T-cell (primary cell): ENCODE measurements at regions not wholly inside any gene's neighbourhood (a gene's known extent, or its start where the extent isn't known, plus 50 kb on each side); places are given as distances from the start of the nearest gene placed in this dataset.

Experiments
- ATAC-seq, 4 experiments: fragments of 200-7000 bp in 3 of 4; fragments of 150-1000 bp in 1 of 4; cut with Tn5 transposase; replicated peaks in 1 of 4; 1 replicate in 3 of 4; 2 replicates in 1 of 4; pipeline ENCODE4 v1.10.0; 2021; ENCODE audit warnings: moderate library complexity in 3 of 4, mild to moderate bottlenecking in 2 of 4, moderate number of reproducible peaks in 1 of 4
- CTCF ChIA-PET, 2 donors: fragments of 300-600 bp; sonication (Branson Sonifier 250); formaldehyde crosslinking; loops; one replicate each; lab custom pipeline; 2022; ENCODE audit warnings: antibody characterized with exemption in 2 of 2; lab: Charles Lee
- POLR2A ChIA-PET, 2 donors: fragments of 300-600 bp; sonication (Branson Sonifier 250); formaldehyde crosslinking; loops; one replicate each; lab custom pipeline; 2022; ENCODE audit warnings: antibody characterized with exemption in 2 of 2; lab: Charles Lee
- DNase-seq, 35 experiments: peaks; one replicate each; pipeline versions ENCODE4 v3.0.0 to v3.0.0-alpha.2; 2013 to 2023
- H3K27ac ChIP-seq: one replicate; pipeline ENCODE4 v1.5.1; 2013; ENCODE audit warnings: low read length
- H3K27me3 ChIP-seq, 2 experiments: replicated peaks in 1 of 2; 1 replicate in 1 of 2; 2 replicates in 1 of 2; pipeline versions ENCODE4 v1.6.1 to v1.7.0; 2013; ENCODE audit warnings: low read length in 1 of 2, mixed read lengths in 1 of 2; ENCODE audit not compliant: control insufficient read depth in 2 of 2, insufficient read depth in 2 of 2; ENCODE audit errors: extremely low read depth in 1 of 2
- H3K36me3 ChIP-seq, 2 donors: 1 replicate in 1 of 2; 2 replicates in 1 of 2; pipeline versions ENCODE4 v1.6.1 to v1.7.0; 2013; ENCODE audit warnings: low read length in 1 of 2; ENCODE audit not compliant: control insufficient read depth in 2 of 2, insufficient read depth in 1 of 2; ENCODE audit errors: extremely low read depth in 1 of 2
- H3K4me1 ChIP-seq, 2 experiments: 1 replicate in 1 of 2; 2 replicates in 1 of 2; pipeline versions ENCODE4 v1.6.1 to v1.7.0; 2013; ENCODE audit warnings: low read length in 2 of 2, mixed read lengths in 1 of 2; ENCODE audit not compliant: insufficient read depth in 2 of 2, control insufficient read depth in 1 of 2; ENCODE audit errors: extremely low read depth in 1 of 2
- H3K4me3 ChIP-seq, 2 donors: 1 replicate in 1 of 2; 2 replicates in 1 of 2; pipeline versions ENCODE4 v1.5.1 to v1.7.0; 2013; ENCODE audit warnings: mild to moderate bottlenecking in 2 of 2, low read length in 1 of 2, moderate library complexity in 1 of 2; ENCODE audit not compliant: control insufficient read depth in 1 of 2; ENCODE audit errors: extremely low read depth in 1 of 2
- H3K9me3 ChIP-seq: 2 replicates; pipeline ENCODE4 v1.7.0; 2013
- H3K27ac Mint-ChIP-seq, 2 donors: one replicate each; pipeline ENCODE4 v1.8.0; 2020 to 2021; ENCODE audit warnings: mild to moderate bottlenecking in 2 of 2, mixed read lengths in 2 of 2
- H3K27me3 Mint-ChIP-seq, 2 donors: one replicate each; pipeline ENCODE4 v1.8.0; 2021 to 2022; ENCODE audit warnings: mixed read lengths in 2 of 2
- H3K36me3 Mint-ChIP-seq: one replicate; pipeline ENCODE4 v1.8.0; 2021; ENCODE audit warnings: mixed read lengths
- H3K4me1 Mint-ChIP-seq, 3 donors: one replicate each; pipeline ENCODE4 v1.8.0; 2020 to 2022; ENCODE audit warnings: mixed read lengths in 3 of 3, mild to moderate bottlenecking in 1 of 3
- H3K4me3 Mint-ChIP-seq, 3 donors: one replicate each; pipeline ENCODE4 v1.8.0; 2020 to 2022; ENCODE audit warnings: mild to moderate bottlenecking in 3 of 3, mixed read lengths in 3 of 3, moderate library complexity in 3 of 3
- H3K9me3 Mint-ChIP-seq, 3 donors: one replicate each; pipeline ENCODE4 v1.8.0; 2020 to 2022; ENCODE audit warnings: mixed read lengths in 3 of 3
- WGBS: methylation state at CpG from one replicate; pipeline ENCODE4 v1.1.5; 2013; ENCODE audit warnings: missing lambda C conversion rate; ENCODE audit not compliant: insufficient coverage; 5-methylcytosine and 5-hydroxymethylcytosine counted together

DNA sequence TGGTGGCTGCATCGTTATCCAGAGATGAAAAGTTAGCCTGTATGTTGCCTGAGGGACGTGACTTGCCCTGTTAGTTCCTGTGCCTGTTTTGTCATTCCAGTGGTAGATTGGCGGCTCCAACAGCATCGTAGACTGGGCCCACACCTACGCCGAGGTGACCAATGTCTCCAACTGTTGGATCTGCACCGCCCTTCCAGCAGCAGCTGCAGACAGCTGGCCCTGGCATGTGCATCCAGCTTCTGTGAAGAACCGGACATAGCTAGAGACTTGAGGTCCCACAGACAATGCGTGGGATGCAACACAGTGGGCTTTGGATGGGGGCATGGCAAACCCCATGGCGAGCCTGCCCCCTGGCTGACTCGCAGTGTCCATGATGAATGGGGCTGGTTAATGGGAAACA is 93.0 kb upstream of the TMPO start:
- no peak overlapping the region for H3K27ac Mint-ChIP-seq
- POLR2A ChIA-PET: no interaction called here
- peaks cover 0 to 4% (median 0%) of the 10 kb centered on the region in 3 donors for H3K4me1 Mint-ChIP-seq
- Histone ChIP-seq H3K27ac (no peak overlapping the region), H3K36me3 (no peaks in the 10 kb centered on the region), H3K4me1 (no peaks in the 10 kb centered on the region), H3K4me3 (no peak overlapping the region), H3K9me3 (no peaks in the 10 kb centered on the region), H3K27me3 (peaks cover 0 to 11% of the 10 kb centered on the region in 2 experiments)
- no peaks in the 10 kb centered on the region for H3K27me3 Mint-ChIP-seq
- CTCF ChIA-PET: no interaction called here
- H3K9me3 Mint-ChIP-seq: no peaks in the 10 kb centered on the region
- 92% methylated on average over 11 of the region's 11 CpGs for WGBS
- no peak overlapping the region for H3K4me3 Mint-ChIP-seq
- no peaks in the 10 kb centered on the region for H3K36me3 Mint-ChIP-seq
- DNase-seq: no peak
- no peak for ATAC-seq

DNA sequence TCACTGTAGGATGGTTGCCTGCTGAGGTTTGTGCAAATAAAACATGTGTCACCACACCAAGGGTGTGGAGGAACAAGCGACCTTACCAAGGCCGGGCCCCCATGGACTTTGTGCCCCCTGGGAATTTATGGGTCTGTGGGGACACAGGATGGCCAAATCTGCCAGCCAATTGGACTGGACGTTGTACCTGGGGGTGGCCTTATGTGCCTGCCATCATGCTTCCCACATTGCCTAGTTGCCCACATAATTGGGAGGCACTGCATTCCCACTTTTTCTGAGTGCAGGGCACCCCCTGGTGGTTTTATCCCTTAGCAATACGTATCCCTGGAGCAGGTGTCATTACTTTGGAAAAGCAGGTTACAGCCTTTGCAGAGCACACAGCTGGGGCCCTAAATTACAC is 92.6 kb upstream of the TMPO start:
- WGBS: 89% methylated on average over 3 of the region's 4 CpGs
- ATAC-seq: no peak
- ChIA-PET CTCF (no interaction called here), POLR2A (no interaction called here)
- Histone ChIP-seq H3K4me3 (no peak overlapping the region), H3K4me1 (no peaks in the 10 kb centered on the region), H3K9me3 (no peaks in the 10 kb centered on the region), H3K27ac (no peak overlapping the region), H3K36me3 (no peaks in the 10 kb centered on the region), H3K27me3 (peaks cover 0 to 11% of the 10 kb centered on the region in 2 experiments)
- H3K27ac Mint-ChIP-seq: no peak overlapping the region
- H3K9me3 Mint-ChIP-seq: no peaks in the 10 kb centered on the region
- no peaks in the 10 kb centered on the region for H3K36me3 Mint-ChIP-seq
- no peaks in the 10 kb centered on the region for H3K27me3 Mint-ChIP-seq
- peaks cover 0 to 4% (median 0%) of the 10 kb centered on the region in 3 donors for H3K4me1 Mint-ChIP-seq
- no peak overlapping the region for H3K4me3 Mint-ChIP-seq
- DNase-seq: no peak

DNA sequence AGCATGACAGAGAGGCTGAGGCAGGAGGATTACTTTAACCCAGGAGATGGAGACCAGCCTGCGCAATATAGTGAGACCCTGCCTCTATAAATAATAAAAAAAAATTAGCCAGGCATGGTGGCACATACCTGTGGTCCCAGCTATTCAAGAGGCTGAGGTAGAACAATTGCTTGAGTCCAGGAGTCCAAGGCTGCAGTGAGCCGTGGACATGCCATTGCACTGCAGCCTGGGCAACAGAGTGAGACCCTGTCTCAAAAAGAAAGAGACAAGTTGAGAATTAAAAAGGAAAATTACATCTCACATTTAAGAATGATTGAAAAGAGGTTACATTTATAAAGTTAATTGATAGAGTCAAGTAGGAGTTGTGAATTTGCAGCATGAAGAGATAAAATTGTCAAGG is 91.4 kb upstream of the TMPO start:
- no peaks in the 10 kb centered on the region for H3K9me3 ChIP-seq
- POLR2A ChIA-PET: no interaction called here
- no peak overlapping the region for H3K27ac ChIP-seq
- DNase-seq (no peak), ATAC-seq (no peak)
- H3K27ac Mint-ChIP-seq: no peak overlapping the region
- H3K27me3 Mint-ChIP-seq: no peaks in the 10 kb centered on the region
- no peaks in the 10 kb centered on the region for H3K9me3 Mint-ChIP-seq
- no peaks in the 10 kb centered on the region for H3K4me1 ChIP-seq
- CTCF ChIA-PET: interaction anchor here in 1 of 2 donors (0.6 to 1.7 kb wide), 2 partner anchors 67 to 90 kb away, joined by 3 to 5 read pairs; no protein-coding TSS in a partner anchor
- H3K4me1 Mint-ChIP-seq: peaks cover 0 to 4% (median 0%) of the 10 kb centered on the region in 3 donors
- H3K36me3 ChIP-seq: no peaks in the 10 kb centered on the region
- no peak overlapping the region for H3K4me3 Mint-ChIP-seq
- H3K36me3 Mint-ChIP-seq: no peaks in the 10 kb centered on the region
- H3K27me3 ChIP-seq: peaks cover 0 to 11% of the 10 kb centered on the region in 2 experiments
- 50% methylated on average over 1 of the region's 2 CpGs for WGBS
- no peak overlapping the region for H3K4me3 ChIP-seq

DNA sequence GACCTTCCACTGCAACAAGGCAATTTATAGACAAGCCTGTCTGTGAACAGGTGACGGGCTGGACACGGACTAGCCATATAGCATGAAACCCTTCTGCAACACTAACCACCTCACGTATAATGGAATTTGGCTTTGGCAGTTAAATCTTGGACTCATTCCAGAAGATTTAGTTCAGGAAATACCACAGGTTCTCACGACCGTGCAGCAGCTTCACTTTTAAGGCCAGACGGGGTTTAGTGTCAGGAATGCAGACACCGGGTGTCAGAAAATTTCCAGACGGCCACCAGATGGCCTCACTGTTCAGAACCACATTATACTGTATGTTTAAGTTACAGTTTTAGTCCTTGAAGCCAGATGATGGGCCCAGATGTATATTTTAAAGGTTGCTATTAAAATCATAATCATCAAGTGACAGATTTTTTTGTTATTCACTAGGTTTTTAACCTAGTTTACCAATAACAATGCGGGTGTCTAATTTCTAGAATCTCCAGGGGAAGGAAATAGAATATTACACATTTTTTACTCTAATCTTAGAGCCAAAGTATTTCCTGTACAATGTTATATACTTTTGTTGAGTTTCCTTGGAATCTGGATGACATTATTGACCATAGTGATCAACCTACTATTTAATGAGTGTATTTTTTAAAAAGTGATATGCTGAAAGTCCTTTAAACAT is 90.5 kb upstream of the TMPO start:
- no peak overlapping the region for H3K27ac ChIP-seq
- Mint-ChIP-seq H3K4me1 (peaks cover 0 to 4% (median 0%) of the 10 kb centered on the region in 3 donors), H3K4me3 (no peak overlapping the region), H3K9me3 (no peaks in the 10 kb centered on the region), H3K27me3 (peaks cover 0 to 3% of the 10 kb centered on the region in 2 donors), H3K36me3 (no peaks in the 10 kb centered on the region), H3K27ac (no peak overlapping the region)
- H3K27me3 ChIP-seq: peaks cover 0 to 11% of the 10 kb centered on the region in 2 experiments
- H3K9me3 ChIP-seq: no peaks in the 10 kb centered on the region
- POLR2A ChIA-PET: no interaction called here
- H3K4me1 ChIP-seq: no peaks in the 10 kb centered on the region
- CTCF ChIA-PET: interaction anchor here (0.5 to 1.7 kb wide), 8 partner anchors 58 to 270 kb away, joined by 3 to 5 read pairs (median 3); no protein-coding TSS in a partner anchor
- peak in 31 of 35 experiments; percentile 18 to 66 (median 37) for DNase-seq
- WGBS: 7% methylated on average over 4 of the region's 9 CpGs
- H3K4me3 ChIP-seq: no peak overlapping the region
- no peaks in the 10 kb centered on the region for H3K36me3 ChIP-seq
- peak; percentile 55 to 75 (median 62) for ATAC-seq

DNA sequence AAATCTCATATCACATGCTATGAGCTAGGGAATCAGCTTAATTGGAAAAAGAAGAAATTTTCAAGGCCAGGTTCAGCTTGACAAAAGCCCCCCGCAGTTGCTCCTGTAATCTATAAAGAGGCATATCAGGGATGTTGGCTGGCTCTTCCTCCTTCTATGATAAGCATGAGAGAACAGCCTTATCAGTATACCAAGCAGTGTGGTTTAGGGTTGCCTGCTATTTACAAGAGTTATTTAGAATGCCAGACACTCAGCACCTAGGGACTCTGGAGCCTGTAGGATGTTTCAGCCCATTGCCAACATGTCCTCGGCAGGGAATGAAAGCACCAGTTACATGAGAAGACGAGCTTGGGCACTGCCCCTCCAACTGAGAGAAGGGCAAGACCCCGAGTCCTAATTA is 89.5 kb upstream of the TMPO start:
- WGBS: 80% methylated on average over 1 of the region's 4 CpGs
- Mint-ChIP-seq H3K36me3 (no peaks in the 10 kb centered on the region), H3K4me1 (peaks cover 0 to 4% (median 0%) of the 10 kb centered on the region in 3 donors)

DNA sequence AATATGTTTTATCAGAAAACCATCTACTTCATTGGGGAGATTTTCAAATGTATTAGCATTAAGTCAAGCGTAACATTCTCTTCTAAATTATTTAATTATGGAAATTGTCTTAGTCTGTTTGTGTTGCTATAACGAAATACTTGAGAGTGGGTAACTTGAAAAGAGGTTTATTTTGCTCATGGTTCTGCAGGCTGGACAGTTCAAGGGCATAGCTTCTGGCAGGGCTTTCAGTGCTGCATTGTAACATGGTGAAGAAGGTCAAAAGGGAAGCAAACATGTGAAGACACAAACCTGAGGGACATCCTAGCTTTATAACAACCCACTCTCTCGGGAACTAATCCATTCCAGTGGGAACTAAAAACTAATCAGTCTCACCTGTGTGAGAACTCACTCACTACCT is 84.3 kb upstream of the TMPO start:
- H3K27ac Mint-ChIP-seq: no peak overlapping the region
- ATAC-seq: no peak
- peaks cover 7 to 13% of the 10 kb centered on the region in 2 donors for H3K27me3 Mint-ChIP-seq
- DNase-seq: no peak
- no peak overlapping the region for H3K4me3 Mint-ChIP-seq
- Histone ChIP-seq H3K27me3 (peaks cover 0 to 3% of the 10 kb centered on the region in 2 experiments), H3K27ac (no peak overlapping the region), H3K4me1 (no peaks in the 10 kb centered on the region), H3K9me3 (no peaks in the 10 kb centered on the region), H3K36me3 (no peaks in the 10 kb centered on the region), H3K4me3 (no peak overlapping the region)
- WGBS: no CpG with 5 or more reads among the region's 3 CpGs
- H3K4me1 Mint-ChIP-seq: no peaks in the 10 kb centered on the region
- H3K9me3 Mint-ChIP-seq: peaks cover 5 to 11% (median 8%) of the 10 kb centered on the region in 3 donors
- CTCF ChIA-PET: no interaction called here
- H3K36me3 Mint-ChIP-seq: no peaks in the 10 kb centered on the region
- POLR2A ChIA-PET: no interaction called here

More for the DNA sequence above, 89.5 kb upstream of the TMPO start:
- no peak overlapping the region for H3K4me3 ChIP-seq
- ChIA-PET CTCF (interaction anchor here (0.6 to 1.0 kb wide), 3 partner anchors 12 to 141 kb away, joined by 3 to 5 read pairs (median 3); no protein-coding TSS in a partner anchor), POLR2A (no interaction called here)
- Mint-ChIP-seq H3K9me3 (no peaks in the 10 kb centered on the region), H3K27me3 (peaks cover 0 to 3% of the 10 kb centered on the region in 2 donors), H3K27ac (no peak overlapping the region), H3K4me3 (no peak overlapping the region)
- H3K27ac ChIP-seq: no peak overlapping the region
- DNase-seq (no peak), ATAC-seq (no peak)
- H3K9me3 ChIP-seq: no peaks in the 10 kb centered on the region
- no peaks in the 10 kb centered on the region for H3K4me1 ChIP-seq
- H3K27me3 ChIP-seq: peaks cover 0 to 8% of the 10 kb centered on the region in 2 experiments
- H3K36me3 ChIP-seq: no peaks in the 10 kb centered on the region
